ENCODE measurements at regions not wholly inside any gene's neighbourhood (a gene's known extent, or its start where the extent isn't known, plus 50 kb on each side); places are given as distances from the start of the nearest gene placed in this dataset.

- TF ChIP-seq ZNF274 (IDR thresholded peaks at IDR 0.05; ENCODE audit: low read depth, low read length) (no peak), YY1 (IDR thresholded peaks at IDR 0.05; ENCODE audit: insufficient read depth, insufficient read length) (no peak), SUZ12 (IDR thresholded peaks at IDR 0.05; ENCODE audit: extremely low read depth, insufficient read depth, insufficient read length) (no peak)
Observed at GRCh38 chr11:42837994-42838393, 473.8 kb upstream of the API5 start.

Data from NT2/D1 (cell line).